ENCODE measurements at regions not wholly inside any gene's neighbourhood (a gene's known extent, or its start where the extent isn't known, plus 50 kb on each side); places are given as distances from the start of the nearest gene placed in this dataset.

GRCh38 chr18:28831908-28832307 is 655.0 kb upstream of the CDH2 start:
- DNase-seq: no peak
- in situ Hi-C loops (cut with HindIII; ENCODE audit: low pct_ligation_motif_present, low pct_unique_long_range_greater_than_20kb, low sequenced_read_pairs): no loop called here

GRCh38 chr18:28831476-28831875 is 654.5 kb upstream of the CDH2 start:
- in situ Hi-C loops (cut with HindIII; ENCODE audit: low pct_ligation_motif_present, low pct_unique_long_range_greater_than_20kb, low sequenced_read_pairs): no loop called here
- no peak for DNase-seq

- DNase-seq: no peak
- in situ Hi-C loops (cut with HindIII; ENCODE audit: low pct_ligation_motif_present, low pct_unique_long_range_greater_than_20kb, low sequenced_read_pairs): no loop called here
These were observed 649.2 kb upstream of the CDH2 start for GRCh38 chr18:28826107-28826506.

DNA sequence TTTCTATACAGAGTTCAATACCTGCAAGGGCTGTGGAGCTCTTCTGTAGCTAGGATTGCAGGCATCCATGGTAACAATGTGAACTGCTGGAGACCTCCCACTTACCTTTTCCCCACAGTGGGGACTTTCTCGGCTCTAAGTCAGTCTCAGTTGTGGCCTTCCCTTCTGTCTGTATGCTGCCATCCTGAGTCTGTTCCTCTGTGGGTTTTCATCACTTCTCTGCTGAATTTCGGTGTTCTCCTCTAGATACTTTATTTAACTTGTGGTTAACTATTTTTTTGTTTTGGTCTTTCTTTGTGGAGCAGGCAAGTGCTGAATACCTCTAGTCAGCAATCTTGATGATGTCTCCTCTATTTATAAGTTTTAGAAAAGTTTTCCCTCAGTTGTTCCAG is 647.2 kb upstream of the CDH2 start:
- in situ Hi-C loops (cut with HindIII; ENCODE audit: low pct_ligation_motif_present, low pct_unique_long_range_greater_than_20kb, low sequenced_read_pairs): no loop called here

GRCh38 chr18:28823506-28824182 is 646.7 kb upstream of the CDH2 start:
- no peak for DNase-seq
- in situ Hi-C loops (cut with HindIII; ENCODE audit: low pct_ligation_motif_present, low pct_unique_long_range_greater_than_20kb, low sequenced_read_pairs): no loop called here

More for the DNA sequence above, 647.2 kb upstream of the CDH2 start:
- DNase-seq: no peak

GRCh38 chr18:28820353-28820752 is 643.4 kb upstream of the CDH2 start:
- no peak for DNase-seq
- in situ Hi-C loops (cut with HindIII; ENCODE audit: low pct_ligation_motif_present, low pct_unique_long_range_greater_than_20kb, low sequenced_read_pairs): no loop called here

DNA sequence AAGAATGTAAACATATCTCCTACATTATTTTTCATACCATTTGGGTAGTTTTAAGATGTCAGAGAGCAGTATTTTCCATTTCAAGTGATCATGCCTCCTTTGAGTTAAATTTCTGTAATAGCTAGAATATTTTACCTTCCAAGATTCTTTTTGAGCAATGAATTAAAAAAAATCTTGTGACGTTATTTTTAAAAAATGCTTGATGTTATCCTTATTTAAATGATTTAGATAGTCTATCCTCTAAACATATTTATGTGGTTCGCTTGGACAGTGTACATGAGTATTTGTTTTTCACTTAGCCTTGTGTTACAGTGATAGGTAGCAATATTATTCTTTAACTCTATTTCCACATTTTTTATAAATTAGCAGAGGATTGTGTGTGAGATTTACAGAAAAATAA is 639.2 kb upstream of the CDH2 start:
- in situ Hi-C loops (cut with HindIII; ENCODE audit: low pct_ligation_motif_present, low pct_unique_long_range_greater_than_20kb, low sequenced_read_pairs): no loop called here
- no peak for DNase-seq

DNA sequence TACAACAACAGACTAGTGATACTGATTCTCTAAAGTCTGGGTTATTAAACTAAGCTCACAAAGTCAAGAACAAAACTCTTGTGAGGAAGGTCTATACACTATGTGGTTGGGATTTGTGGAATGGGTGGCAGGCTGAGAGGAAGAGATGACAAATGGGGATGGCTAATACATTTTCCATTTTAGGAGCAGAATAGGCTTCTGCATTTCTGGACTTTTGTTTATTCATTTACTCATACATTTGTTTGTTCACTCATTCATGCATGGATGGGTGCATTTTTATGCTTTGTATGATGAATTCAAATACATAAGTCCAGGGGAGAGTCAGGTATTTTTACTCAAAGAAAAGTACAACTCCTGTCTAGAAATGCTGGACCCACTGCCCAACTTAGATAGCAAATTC is 637.4 kb upstream of the CDH2 start:
- DNase-seq: no peak
- in situ Hi-C loops (cut with HindIII; ENCODE audit: low pct_ligation_motif_present, low pct_unique_long_range_greater_than_20kb, low sequenced_read_pairs): no loop called here

DNA sequence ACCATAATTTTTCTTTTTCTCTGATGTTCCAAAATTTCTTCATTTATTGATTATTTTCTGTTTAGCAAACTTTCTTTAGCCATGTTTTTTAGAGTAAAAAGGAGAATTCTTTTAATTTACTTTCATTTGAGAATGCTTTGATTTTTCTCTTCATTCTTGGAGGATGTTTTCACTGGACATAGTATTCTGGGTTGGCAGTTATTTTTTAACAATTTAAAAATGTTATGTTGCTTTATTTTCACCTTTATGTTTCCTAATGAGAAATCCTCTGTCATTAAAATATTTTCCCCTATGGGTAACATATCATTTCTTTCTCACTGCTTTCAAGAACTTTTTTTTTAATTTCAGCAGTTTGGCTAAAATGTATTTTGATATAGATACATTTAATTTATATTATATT is 631.4 kb upstream of the CDH2 start:
- in situ Hi-C loops (cut with HindIII; ENCODE audit: low pct_ligation_motif_present, low pct_unique_long_range_greater_than_20kb, low sequenced_read_pairs): no loop called here

DNA sequence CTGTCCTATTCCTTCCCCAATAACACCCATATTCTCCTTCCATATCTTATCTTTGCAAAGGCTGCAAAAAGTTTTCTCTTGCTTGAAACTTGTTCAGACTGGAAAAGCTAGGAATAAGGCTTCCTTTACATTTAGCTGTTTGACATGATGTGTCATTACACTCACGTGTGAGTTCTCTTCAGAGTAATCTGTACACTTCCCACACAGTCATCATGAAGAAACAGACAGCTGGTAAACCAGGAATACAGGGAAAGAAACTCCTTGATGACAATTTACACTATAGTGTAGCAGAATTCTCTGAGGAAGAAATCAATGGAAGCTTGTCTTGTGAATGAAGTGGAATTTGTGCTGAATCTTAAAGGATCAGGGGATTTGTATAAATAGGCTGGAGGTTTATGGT is 628.6 kb upstream of the CDH2 start:
- in situ Hi-C loops (cut with HindIII; ENCODE audit: low pct_ligation_motif_present, low pct_unique_long_range_greater_than_20kb, low sequenced_read_pairs): no loop called here
- DNase-seq: no peak

More for the DNA sequence above, 631.4 kb upstream of the CDH2 start:
- DNase-seq: no peak

GRCh38 chr18:28804512-28805202 is 627.7 kb upstream of the CDH2 start:
- DNase-seq: no peak
- in situ Hi-C loops (cut with HindIII; ENCODE audit: low pct_ligation_motif_present, low pct_unique_long_range_greater_than_20kb, low sequenced_read_pairs): no loop called here

- DNase-seq: no peak
These were observed 625.6 kb upstream of the CDH2 start for GRCh38 chr18:28802546-28802945.

GRCh38 chr18:28801876-28802275 is 624.9 kb upstream of the CDH2 start:
- in situ Hi-C loops (cut with HindIII; ENCODE audit: low pct_ligation_motif_present, low pct_unique_long_range_greater_than_20kb, low sequenced_read_pairs): no loop called here
- no peak for DNase-seq

More at GRCh38 chr18:28802546-28802945, 625.6 kb upstream of the CDH2 start:
- in situ Hi-C loops (cut with HindIII; ENCODE audit: low pct_ligation_motif_present, low pct_unique_long_range_greater_than_20kb, low sequenced_read_pairs): no loop called here

DNA sequence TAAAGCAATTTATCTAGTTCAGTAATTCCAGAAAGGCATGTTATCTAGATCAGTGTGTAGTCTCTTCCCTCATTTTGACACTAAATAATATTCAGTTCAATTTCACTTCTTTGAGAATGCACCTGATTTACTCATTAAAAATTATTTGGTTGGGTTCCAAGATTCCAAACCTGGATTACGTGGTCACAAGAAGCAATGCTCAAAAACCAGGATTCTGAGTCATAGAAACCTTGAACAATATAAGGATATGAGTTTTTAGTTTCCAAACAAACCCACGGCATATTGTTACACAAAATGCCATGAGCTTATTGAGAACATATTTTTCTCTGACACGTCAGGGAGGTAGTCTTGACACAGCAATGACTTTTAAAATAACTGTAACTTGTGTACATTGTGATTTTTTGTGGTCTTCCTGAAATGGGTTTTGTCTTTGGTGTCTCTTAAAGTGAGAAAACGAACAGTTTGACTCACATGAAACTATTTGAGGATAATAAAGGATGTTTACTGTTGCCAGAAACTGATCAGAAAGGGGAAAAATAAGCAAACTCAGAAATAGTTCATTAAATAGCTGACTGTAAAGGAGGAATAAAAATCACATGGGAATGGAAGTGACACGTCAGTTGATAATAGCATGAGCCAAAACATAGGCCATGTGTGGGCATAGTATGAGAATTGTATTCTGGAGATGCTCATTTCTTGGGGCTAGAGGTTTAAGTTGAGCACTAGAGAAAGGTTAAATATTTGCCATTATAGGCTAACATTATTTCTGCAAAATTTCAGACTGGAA is 617.7 kb upstream of the CDH2 start:
- in situ Hi-C loops (cut with HindIII; ENCODE audit: low pct_ligation_motif_present, low pct_unique_long_range_greater_than_20kb, low sequenced_read_pairs): no loop called here
- DNase-seq: no peak

GRCh38 chr18:28793901-28794300 is 617.0 kb upstream of the CDH2 start:
- in situ Hi-C loops (cut with HindIII; ENCODE audit: low pct_ligation_motif_present, low pct_unique_long_range_greater_than_20kb, low sequenced_read_pairs): no loop called here
- no peak for DNase-seq

GRCh38 chr18:28792404-28793086 is 615.6 kb upstream of the CDH2 start:
- in situ Hi-C loops (cut with HindIII; ENCODE audit: low pct_ligation_motif_present, low pct_unique_long_range_greater_than_20kb, low sequenced_read_pairs): no loop called here
- DNase-seq: peak; percentile 28

DNA sequence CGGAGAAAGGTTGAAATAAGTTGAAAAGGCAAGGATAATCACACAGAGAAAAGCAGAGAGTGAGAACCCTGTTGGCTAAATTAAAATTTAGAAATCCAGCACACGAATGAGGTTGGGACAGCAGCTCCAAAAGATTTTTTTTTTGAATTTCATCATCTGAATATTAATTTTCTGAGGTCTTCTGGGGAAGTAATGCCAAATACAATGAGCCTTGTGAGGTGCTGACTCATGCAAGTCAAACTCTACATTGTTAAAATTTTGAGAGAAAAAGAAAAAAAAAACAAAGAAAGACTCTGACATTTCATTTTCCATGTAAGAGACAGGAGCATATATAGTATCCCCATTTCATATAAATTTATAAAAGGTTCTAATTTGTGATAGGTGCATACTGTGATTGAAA is 614.2 kb upstream of the CDH2 start:
- in situ Hi-C loops (cut with HindIII; ENCODE audit: low pct_ligation_motif_present, low pct_unique_long_range_greater_than_20kb, low sequenced_read_pairs): no loop called here
- no peak for DNase-seq

- no peak for DNase-seq
- in situ Hi-C loops (cut with HindIII; ENCODE audit: low pct_ligation_motif_present, low pct_unique_long_range_greater_than_20kb, low sequenced_read_pairs): no loop called here
These were observed 612.6 kb upstream of the CDH2 start for GRCh38 chr18:28789502-28789901.

GRCh38 chr18:28786926-28787325 is 610.0 kb upstream of the CDH2 start:
- in situ Hi-C loops (cut with HindIII; ENCODE audit: low pct_ligation_motif_present, low pct_unique_long_range_greater_than_20kb, low sequenced_read_pairs): no loop called here
- no peak for DNase-seq

Data from ACHN (cell line).